Activated CD4-positive, alpha-beta memory T cell treated with anti-CD3 and anti-CD28 coated beads for 36 hours (primary cell): ENCODE measurements at regions not wholly inside any gene's neighbourhood (a gene's known extent, or its start where the extent isn't known, plus 50 kb on each side); places are given as distances from the start of the nearest gene placed in this dataset.

ENCODE experiments used
- CTCF ChIA-PET: fragments of 350-600 bp; sonication (Branson Sonifier 250); formaldehyde crosslinking; loops from one replicate; lab custom pipeline; 2021; ENCODE audit warnings: antibody characterized with exemption, inconsistent platforms; lab: Charles Lee
- POLR2A ChIA-PET: fragments of 350-600 bp; sonication (Branson Sonifier 250); formaldehyde crosslinking; loops from one replicate; lab custom pipeline; 2021; ENCODE audit warnings: antibody characterized with exemption; lab: Charles Lee
- DNase-seq: peaks from one replicate; pipeline ENCODE4 v3.0.0-alpha.2; 2020
- H3K27ac Mint-ChIP-seq: one replicate; pipeline ENCODE4 v1.8.0; 2021; ENCODE audit warnings: mixed read lengths
- H3K27me3 Mint-ChIP-seq: one replicate; pipeline ENCODE4 v1.8.0; 2021; ENCODE audit warnings: mixed read lengths
- H3K36me3 Mint-ChIP-seq: one replicate; pipeline ENCODE4 v1.8.0; 2021; ENCODE audit warnings: mixed read lengths
- H3K4me1 Mint-ChIP-seq: one replicate; pipeline ENCODE4 v1.8.0; 2021; ENCODE audit warnings: low read depth, mixed read lengths
- H3K4me3 Mint-ChIP-seq: one replicate; pipeline ENCODE4 v1.8.0; 2021; ENCODE audit warnings: mild to moderate bottlenecking, mixed read lengths
- H3K9me3 Mint-ChIP-seq: one replicate; pipeline ENCODE4 v1.8.0; 2021; ENCODE audit warnings: mixed read lengths
- intact Hi-C: fragments of 100-400 bp; cut with micrococcal nuclease; formaldehyde crosslinking; loops from one replicate; pipeline ENCODE4 v1.15.1; 2023

DNA sequence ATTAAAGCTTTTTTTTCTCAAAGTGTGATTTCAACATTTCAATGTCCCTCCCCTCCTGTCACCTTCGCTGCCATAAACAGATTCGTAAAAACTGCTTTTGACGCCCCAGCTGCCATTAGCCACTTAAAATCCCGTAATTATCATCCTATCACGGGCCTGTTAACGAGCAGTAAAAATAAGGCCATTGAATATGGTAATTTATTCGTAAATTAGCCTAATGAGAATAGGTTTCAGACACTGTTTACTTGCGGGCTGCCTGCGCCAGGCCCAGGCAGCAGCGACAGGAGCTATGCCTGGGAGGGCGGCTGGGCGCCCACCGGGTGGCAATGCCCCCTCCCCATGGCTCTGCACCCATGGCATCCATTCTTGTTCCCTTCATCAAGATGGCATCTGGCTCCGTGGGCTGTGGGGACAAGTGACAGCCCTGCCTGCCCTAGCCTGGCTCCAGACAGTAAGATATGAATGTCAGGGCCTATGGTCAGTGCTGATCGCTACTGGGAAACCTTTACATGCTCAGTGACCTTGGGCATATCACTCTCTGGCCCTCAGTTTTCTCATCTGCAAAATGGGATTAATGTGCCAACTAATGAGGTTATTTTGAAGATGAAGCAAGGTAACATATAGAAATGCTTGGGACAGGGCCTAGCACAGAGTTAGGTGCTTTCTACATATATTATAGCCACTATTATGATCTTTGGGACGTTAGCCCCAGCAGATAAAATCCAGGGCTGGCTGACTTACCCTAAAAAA lies 500.8 kb downstream of the MN1 start:
- H3K4me1 Mint-ChIP-seq, result no peaks in the 10 kb centered on the region
- POLR2A ChIA-PET, result no interaction called here

DNA sequence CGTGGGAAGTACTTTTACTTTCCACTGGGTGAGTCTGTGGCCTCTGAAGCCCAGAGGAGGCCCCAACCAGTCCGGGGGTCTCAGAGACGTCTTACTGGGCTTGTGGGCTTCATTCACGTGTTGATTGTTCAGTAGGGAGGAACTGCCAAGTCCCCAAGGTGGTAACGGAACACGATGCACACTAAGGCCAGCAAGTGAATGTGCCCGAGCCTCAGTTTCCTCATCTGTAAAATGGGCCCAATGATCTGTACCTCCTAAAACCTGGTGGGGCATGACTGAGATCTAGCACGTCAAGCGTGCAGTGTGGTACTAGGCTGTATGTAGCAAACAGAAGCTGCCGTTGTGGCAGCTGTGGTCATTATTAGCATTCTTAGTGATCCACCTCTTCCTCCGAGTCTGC lies 499.1 kb downstream of the MN1 start:
- intact Hi-C loops, result no loop called here
- H3K9me3 Mint-ChIP-seq, result no peaks in the 10 kb centered on the region
- POLR2A ChIA-PET, result no interaction called here
- no peaks in the 10 kb centered on the region for H3K36me3 Mint-ChIP-seq
- no peak for DNase-seq
- no peak overlapping the region for H3K27ac Mint-ChIP-seq
- no peak overlapping the region for H3K4me3 Mint-ChIP-seq
- CTCF ChIA-PET, result no interaction called here
- H3K4me1 Mint-ChIP-seq, result no peaks in the 10 kb centered on the region
- peaks cover 6% of the 10 kb centered on the region for H3K27me3 Mint-ChIP-seq

More for the DNA sequence above, 500.8 kb downstream of the MN1 start:
- H3K27ac Mint-ChIP-seq, result no peak overlapping the region
- H3K4me3 Mint-ChIP-seq, result no peak overlapping the region
- H3K9me3 Mint-ChIP-seq, result no peaks in the 10 kb centered on the region
- DNase-seq, result no peak
- no peaks in the 10 kb centered on the region for H3K36me3 Mint-ChIP-seq
- CTCF ChIA-PET, result no interaction called here
- intact Hi-C loops, result no loop called here
- peaks cover 16% of the 10 kb centered on the region for H3K27me3 Mint-ChIP-seq

DNA sequence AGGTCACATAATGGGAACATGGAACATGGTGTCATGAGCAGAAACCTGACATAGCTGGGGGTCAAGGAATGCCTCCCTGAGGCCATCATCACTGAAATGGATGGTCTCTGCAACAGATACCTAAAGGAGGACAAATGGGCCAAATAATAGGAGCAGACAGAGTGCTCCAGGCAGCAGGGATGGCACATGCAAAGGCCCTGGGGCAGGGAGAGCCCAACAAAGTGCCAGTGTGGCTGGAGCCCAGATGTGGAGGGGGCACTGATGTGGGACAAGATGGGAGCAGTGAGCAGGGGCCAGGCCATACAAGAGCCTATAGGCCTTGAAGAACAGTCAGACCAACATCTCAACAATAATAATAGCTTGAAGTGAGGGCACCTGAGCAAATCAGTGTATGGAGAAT lies 497.8 kb downstream of the MN1 start:
- H3K9me3 Mint-ChIP-seq, result peaks cover 10% of the 10 kb centered on the region
- ChIA-PET POLR2A (no interaction called here), CTCF (no interaction called here)
- H3K27me3 Mint-ChIP-seq, result no peaks in the 10 kb centered on the region
- DNase-seq, result no peak
- H3K27ac Mint-ChIP-seq, result no peak overlapping the region
- no peaks in the 10 kb centered on the region for H3K4me1 Mint-ChIP-seq
- intact Hi-C loops, result no loop called here
- no peak overlapping the region for H3K4me3 Mint-ChIP-seq
- no peaks in the 10 kb centered on the region for H3K36me3 Mint-ChIP-seq

DNA sequence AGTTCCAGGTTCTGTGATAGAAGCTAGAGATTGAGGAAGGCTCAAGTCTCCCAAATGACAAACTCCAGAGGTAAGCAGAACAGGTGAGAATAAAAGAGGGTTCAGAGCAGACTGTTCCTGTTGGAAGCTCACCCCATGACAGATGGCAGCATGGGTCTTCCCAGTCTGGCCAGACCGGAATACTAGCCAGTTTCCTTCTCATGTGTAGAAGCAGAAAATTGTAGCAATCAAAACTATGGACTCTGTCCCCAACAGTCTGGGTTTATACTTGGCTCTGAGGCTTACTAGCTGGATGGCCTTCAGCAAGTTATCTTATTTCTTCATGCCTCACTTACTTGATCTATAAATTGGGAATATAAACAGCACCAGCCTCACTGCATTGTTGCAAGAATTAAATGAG lies 494.8 kb downstream of the MN1 start:
- POLR2A ChIA-PET, result no interaction called here
- no peak overlapping the region for H3K27ac Mint-ChIP-seq
- intact Hi-C loops, result no loop called here
- H3K36me3 Mint-ChIP-seq, result no peaks in the 10 kb centered on the region
- no peak for DNase-seq
- no peaks in the 10 kb centered on the region for H3K4me1 Mint-ChIP-seq
- CTCF ChIA-PET, result no interaction called here
- H3K27me3 Mint-ChIP-seq, result peaks cover 3% of the 10 kb centered on the region
- no peak overlapping the region for H3K4me3 Mint-ChIP-seq
- peaks cover 13% of the 10 kb centered on the region for H3K9me3 Mint-ChIP-seq

DNA sequence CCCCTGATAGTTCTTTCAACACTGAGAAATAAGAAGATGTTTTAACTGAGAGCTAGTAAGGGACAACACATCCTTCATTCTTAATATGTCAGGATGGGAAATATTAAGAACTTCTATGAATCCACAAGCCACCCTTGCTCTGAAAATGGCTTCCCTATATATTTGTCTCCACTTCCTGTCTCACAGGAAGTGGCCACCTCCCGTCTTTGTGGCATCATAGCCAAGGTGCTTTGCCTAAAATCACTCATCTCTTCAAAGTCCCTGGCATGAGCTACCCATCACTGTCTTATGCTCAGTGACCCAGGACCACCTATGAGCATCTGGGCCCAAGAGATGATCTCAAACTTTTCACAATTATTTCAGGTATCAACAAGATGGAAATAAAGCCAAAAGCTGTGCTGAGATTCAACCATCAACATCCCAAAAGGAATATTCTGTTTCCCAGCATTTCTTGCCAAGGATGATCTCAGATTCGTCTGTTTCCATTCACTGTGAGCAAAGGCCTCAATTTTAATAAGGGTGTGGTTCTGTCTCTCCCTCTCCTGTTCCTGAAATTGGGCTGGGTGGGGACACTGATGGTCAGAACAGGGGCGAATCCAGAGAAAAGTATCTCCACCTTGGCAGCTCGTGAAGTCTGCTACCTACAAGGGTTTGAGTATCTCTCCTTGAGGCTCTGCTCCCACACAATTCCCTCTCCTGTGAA lies 493.9 kb downstream of the MN1 start:
- H3K27me3 Mint-ChIP-seq, result peaks cover 3% of the 10 kb centered on the region
- no peaks in the 10 kb centered on the region for H3K4me1 Mint-ChIP-seq
- no peak overlapping the region for H3K4me3 Mint-ChIP-seq
- no peaks in the 10 kb centered on the region for H3K36me3 Mint-ChIP-seq
- intact Hi-C loops, result no loop called here
- no peak for DNase-seq
- H3K9me3 Mint-ChIP-seq, result peaks cover 13% of the 10 kb centered on the region
- CTCF ChIA-PET, result no interaction called here
- POLR2A ChIA-PET, result no interaction called here
- no peak overlapping the region for H3K27ac Mint-ChIP-seq

DNA sequence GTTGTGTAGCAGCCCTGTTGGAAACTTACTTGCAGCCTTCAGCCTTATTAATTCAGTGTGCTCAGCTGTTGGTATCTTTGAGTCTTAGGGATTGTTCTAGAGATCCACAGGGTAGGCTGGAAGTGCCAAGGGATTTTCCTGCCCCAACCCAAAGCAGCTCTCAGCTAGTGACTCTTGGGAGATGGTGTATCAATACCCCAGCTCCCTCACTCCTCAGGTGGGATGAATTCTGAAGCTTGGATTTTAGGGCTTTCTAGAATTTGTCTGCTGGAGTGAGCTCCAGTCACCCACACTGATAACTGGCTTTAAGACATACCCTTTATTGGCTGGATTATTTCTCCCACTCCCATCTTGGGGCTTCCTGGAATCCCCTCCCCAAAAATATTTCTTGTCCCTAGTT lies 493.0 kb downstream of the MN1 start:
- Mint-ChIP-seq H3K36me3 (no peaks in the 10 kb centered on the region), H3K4me3 (no peak overlapping the region), H3K27me3 (peaks cover 3% of the 10 kb centered on the region), H3K9me3 (peaks cover 13% of the 10 kb centered on the region), H3K4me1 (no peaks in the 10 kb centered on the region), H3K27ac (no peak overlapping the region)
- ChIA-PET POLR2A (no interaction called here), CTCF (no interaction called here)
- intact Hi-C loops, result no loop called here
- DNase-seq, result no peak

DNA sequence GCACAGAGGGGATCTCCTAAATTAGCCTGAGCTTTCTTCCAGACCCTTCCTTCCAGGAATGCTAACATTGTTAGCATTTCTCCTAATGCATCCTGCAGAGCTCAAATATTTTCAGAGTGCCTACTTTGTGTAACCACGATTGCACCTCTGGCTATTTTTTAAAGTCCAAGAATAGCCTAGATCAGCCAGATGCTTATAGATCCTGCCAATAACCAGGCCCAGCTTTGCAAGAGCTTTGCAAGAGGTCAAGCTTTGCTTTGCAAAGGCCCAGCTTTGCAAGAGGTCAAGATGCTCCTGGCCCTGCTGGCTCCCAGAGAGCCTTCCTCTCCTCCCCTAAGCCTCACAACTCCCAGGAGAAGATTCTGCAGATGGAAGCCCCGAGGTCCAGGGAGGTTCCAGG lies 491.9 kb downstream of the MN1 start:
- no peaks in the 10 kb centered on the region for H3K4me1 Mint-ChIP-seq
- H3K9me3 Mint-ChIP-seq, result peaks cover 13% of the 10 kb centered on the region
- peaks cover 3% of the 10 kb centered on the region for H3K27me3 Mint-ChIP-seq
- no peaks in the 10 kb centered on the region for H3K36me3 Mint-ChIP-seq
- H3K4me3 Mint-ChIP-seq, result no peak overlapping the region
- CTCF ChIA-PET, result no interaction called here
- no peak overlapping the region for H3K27ac Mint-ChIP-seq
- DNase-seq, result no peak
- intact Hi-C loops, result no loop called here
- POLR2A ChIA-PET, result no interaction called here

DNA sequence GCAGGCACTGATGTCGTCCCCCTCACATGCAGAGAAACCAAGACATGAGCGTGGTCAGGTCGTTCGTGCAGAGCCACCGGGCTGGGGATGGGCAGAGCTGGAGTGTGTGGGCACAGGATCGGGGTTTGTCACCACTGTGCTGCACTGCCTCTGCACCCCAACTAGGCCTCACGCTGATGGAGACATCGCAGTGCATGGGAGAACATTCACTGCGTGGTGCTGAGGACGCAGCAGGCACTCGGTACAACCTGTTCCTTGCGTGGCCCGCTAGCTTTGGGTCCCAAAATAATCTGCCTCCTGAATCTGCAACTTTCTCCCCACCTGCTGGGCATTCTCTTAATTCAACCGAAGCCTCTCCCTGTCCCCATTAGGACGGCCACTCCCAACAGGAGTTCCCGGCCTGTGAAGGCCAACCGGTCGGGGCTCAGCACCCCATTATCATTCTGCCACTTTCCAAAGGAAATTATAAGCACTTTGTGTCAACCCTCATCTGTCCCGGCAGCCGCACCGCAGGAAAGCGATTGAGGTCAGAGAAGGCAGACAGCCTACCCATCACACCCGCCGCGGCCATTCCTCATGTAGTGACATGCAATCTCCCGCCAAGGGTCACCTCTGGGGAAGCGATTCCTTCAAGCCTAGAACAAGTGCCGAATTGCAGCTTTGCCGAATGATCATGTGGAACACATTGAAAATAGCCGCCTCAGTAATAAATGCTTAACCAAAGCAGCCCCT lies 490.4 kb downstream of the MN1 start:
- H3K9me3 Mint-ChIP-seq, result peaks cover 13% of the 10 kb centered on the region
- H3K27me3 Mint-ChIP-seq, result peaks cover 5% of the 10 kb centered on the region
- H3K4me3 Mint-ChIP-seq, result no peak overlapping the region
- no peaks in the 10 kb centered on the region for H3K4me1 Mint-ChIP-seq
- CTCF ChIA-PET, result no interaction called here
- no peaks in the 10 kb centered on the region for H3K36me3 Mint-ChIP-seq
- POLR2A ChIA-PET, result no interaction called here
- no peak overlapping the region for H3K27ac Mint-ChIP-seq
- DNase-seq, result no peak
- intact Hi-C loops, result no loop called here

DNA sequence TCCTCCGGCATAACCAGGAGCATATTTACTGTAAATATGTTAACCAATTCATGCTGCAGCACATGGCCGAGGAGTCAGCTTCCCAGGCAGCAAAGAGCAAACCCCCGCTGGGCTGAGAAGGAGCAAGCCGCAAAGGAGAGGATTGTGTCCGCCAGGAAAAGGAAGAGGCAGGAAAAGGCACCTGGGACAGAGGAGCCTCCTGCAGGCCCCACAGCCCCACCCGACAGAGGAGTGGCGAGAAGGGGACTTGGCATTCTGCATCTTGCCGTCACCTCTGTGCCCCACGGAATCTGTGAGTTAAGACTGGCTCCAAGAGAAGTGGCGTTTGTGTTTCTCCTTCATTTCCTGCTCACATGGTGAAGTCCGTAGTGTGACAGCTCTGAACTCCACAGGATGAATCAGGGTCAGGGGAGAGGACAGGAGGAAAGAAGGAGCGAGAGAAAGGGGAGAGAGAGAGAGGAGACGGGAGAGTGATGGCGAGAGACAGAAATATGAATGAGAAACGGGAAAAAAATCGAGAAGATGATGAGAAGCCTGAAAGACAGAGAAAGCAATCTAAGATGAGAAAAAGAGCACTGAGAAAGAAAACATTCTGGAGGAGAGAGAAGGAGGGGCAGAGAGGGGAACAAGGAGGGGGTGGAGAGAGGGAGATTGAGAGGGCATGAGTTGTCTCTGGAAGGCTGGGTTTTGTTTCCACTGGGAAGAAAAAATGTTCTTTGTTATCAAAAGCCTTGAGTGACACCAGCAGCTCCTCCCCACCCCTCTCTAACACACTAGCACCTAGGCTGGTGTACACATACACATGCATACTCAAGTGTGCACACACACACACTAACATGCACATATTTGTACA lies 489.6 kb downstream of the MN1 start:
- Mint-ChIP-seq H3K9me3 (peaks cover 13% of the 10 kb centered on the region), H3K4me3 (no peak overlapping the region), H3K36me3 (no peaks in the 10 kb centered on the region), H3K4me1 (no peaks in the 10 kb centered on the region), H3K27ac (no peak overlapping the region), H3K27me3 (peaks cover 9% of the 10 kb centered on the region)
- intact Hi-C loops, result no loop called here
- CTCF ChIA-PET, result no interaction called here
- POLR2A ChIA-PET, result no interaction called here
- no peak for DNase-seq

DNA sequence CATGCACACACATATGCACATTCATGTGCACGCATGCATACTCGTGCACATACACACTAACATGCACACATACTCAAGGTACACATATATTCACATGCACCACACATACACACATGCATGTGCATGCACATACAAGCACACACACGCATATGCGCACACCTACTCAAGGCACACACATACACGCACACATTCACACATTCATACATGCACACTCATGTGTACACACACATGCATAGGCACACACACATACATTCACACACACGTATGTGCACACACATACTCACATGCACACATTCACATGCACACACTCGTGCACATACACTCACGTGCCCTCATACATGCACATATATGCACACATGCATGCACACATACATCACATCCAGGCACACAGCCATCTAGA lies 489.0 kb downstream of the MN1 start:
- no peaks in the 10 kb centered on the region for H3K36me3 Mint-ChIP-seq
- peaks cover 13% of the 10 kb centered on the region for H3K9me3 Mint-ChIP-seq
- H3K27me3 Mint-ChIP-seq, result peaks cover 9% of the 10 kb centered on the region
- no peaks in the 10 kb centered on the region for H3K4me1 Mint-ChIP-seq
- ChIA-PET POLR2A (no interaction called here), CTCF (no interaction called here)
- no peak overlapping the region for H3K4me3 Mint-ChIP-seq
- H3K27ac Mint-ChIP-seq, result no peak overlapping the region
- DNase-seq, result no peak
- intact Hi-C loops, result no loop called here

DNA sequence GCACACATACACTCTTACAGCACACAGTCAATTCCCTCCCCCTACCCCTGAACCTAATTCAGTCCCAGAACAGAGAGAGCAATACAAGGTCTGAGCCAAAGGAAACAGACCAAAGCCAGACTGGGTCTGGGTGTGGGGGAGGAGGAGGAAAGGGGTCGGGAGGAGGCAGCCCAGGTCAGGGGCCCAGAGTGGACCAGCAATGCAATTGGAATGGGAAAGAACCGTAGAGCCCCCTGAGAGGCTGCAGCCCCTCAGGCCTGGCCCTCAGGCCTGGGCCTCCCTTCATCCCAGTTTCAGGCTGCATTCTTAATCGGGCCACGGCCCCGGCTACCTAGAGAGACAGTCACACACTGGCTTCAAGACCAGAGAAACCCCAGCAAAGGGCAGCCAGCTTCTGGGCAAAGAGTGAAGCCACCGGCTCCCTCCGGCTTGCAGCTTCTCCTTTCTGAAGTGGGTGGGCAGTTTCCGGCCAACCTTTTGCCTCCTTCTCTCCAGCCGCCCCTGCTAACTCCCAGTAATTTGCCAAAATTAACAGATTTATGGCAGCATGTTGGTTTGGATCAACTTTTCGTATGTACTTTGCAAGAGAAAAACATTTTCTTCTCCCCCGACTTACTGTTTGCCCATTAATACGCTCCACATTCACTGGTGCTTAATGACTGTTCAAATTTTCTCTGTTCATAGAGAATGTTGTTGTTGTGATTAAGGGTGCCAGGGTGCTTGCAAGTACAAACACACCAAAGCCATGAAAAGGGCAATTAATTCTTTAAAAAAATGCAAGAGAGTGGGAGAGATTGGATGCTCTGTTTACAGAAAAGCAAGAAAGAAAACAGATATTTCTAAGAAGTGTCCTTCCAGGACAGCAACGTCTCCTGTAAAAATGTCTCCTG lies 488.3 kb downstream of the MN1 start:
- DNase-seq, result no peak
- Mint-ChIP-seq H3K27me3 (peaks cover 14% of the 10 kb centered on the region), H3K9me3 (peaks cover 7% of the 10 kb centered on the region), H3K36me3 (no peaks in the 10 kb centered on the region), H3K27ac (no peak overlapping the region), H3K4me3 (no peak overlapping the region), H3K4me1 (no peaks in the 10 kb centered on the region)
- ChIA-PET CTCF (no interaction called here), POLR2A (no interaction called here)
- intact Hi-C loops, result no loop called here
